Fibroblast of skin of abdomen (primary cell): ENCODE measurements at regions not wholly inside any gene's neighbourhood (a gene's known extent, or its start where the extent isn't known, plus 50 kb on each side); places are given as distances from the start of the nearest gene placed in this dataset.

Experiments used
- DNase-seq: peaks from one replicate; pipeline ENCODE4 v3.0.0-alpha.2; 2013

- DNase-seq = no peak
Measured at GRCh38 chr3:40827226-40827625, 302.5 kb downstream of the ZNF621 start.

GRCh38 chr3:40827942-40828688 lies 303.4 kb downstream of the ZNF621 start:
- no peak for DNase-seq

- no peak for DNase-seq
Measured at GRCh38 chr3:40828741-40829415, 304.1 kb downstream of the ZNF621 start.

DNA sequence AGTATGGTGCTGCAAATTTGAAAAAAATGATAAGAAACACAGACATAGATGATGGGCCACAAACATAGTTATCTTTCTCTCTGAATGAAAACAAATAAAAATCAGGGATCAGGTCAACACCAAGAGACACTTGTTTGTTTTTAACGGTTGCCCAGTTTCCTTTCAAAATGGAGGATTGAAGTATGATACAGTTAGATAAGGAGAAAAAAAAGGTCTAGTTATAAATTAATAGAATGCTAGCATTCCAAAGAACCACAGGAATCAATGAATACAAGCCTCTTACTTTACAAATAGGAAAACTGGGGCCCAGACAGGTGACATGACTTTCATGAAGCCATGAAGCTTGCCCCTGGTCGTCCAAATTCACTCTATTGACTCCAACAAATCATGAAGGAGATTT lies 305.1 kb downstream of the ZNF621 start:
- DNase-seq = no peak

DNA sequence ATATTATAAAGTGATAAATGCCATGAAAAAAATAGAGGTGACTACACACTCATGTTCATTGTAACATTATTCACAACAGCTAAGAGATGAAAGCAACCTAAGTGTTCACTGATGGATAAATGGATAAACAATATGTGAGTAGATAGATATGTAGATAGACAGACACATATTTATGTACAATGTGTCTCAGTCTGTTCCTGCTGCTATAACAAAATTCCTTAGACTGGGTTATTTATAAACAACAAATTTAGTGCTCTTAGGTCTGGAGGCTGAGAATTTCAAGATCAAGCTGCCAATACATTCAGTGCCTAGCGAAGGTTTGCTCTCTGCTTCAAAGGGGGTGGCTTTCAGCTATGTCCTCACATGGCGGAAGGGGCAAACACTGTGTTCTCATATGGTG lies 312.5 kb downstream of the ZNF621 start:
- DNase-seq = no peak

- no peak for DNase-seq
Measured at GRCh38 chr3:40841131-40841530, 316.4 kb downstream of the ZNF621 start.

GRCh38 chr3:40841570-40842109 lies 316.9 kb downstream of the ZNF621 start:
- no peak for DNase-seq

GRCh38 chr3:40842714-40843113 lies 318.0 kb downstream of the ZNF621 start:
- no peak for DNase-seq

GRCh38 chr3:40843208-40843624 lies 318.5 kb downstream of the ZNF621 start:
- no peak for DNase-seq

- no peak for DNase-seq
Measured at GRCh38 chr3:40843851-40844548, 319.2 kb downstream of the ZNF621 start.

DNA sequence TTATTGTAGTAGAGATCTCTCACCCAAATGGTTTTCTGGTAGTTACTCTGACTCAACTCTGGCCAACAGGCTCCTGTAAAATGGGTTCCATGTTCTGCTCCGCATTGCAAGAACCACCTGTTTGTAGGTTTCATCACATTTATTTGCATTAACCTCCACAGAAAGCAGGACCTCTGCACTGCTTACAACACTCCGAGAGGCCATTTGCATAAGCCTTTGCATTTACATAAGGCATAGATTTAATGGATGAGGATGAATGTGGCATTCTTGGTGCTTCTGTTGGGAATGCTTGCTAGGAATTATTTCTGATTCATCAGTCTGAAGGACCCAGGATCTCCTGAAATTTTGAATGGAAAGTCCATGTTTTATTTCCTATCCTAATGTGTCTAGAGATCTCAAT lies 320.1 kb downstream of the ZNF621 start:
- no peak for DNase-seq

DNA sequence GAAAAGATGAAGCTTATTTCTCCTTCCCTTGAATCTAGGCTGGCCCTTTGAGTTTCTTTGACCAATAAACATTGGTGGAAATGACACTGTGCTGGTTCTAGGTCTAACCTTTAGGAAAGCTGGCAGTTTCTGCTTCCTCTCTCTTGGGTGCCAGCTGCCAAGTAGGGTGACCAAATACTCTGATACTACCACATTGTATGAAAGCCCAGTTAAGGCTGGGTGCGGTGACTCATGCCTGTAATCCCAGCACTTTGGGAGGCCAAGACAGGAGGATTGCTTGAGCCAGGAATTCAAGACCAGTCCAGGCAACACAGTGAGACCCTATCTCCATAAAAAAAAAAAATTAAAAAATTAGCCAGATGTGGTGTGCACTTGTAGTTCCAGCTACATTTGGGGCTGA lies 320.7 kb downstream of the ZNF621 start:
- no peak for DNase-seq

DNA sequence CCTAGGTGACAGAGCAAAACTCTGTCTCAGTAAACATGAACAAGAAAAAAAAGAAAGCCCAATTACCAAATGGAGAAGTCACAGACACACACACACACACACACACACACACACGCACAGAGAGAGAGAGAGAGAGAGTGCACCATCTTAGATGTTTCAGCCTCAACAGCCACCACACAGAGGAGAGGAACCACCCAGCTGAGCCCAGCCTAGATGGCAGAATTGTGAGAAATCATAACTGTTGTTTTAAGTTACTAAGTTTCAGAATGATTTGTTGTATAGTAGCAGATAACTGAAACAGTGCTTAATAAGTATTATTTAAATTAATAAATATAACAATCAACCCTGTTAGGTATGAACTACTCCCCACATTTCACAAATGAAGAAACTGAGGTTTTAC lies 321.2 kb downstream of the ZNF621 start:
- no peak for DNase-seq

GRCh38 chr3:40846451-40846850 lies 321.7 kb downstream of the ZNF621 start:
- no peak for DNase-seq

GRCh38 chr3:40847551-40847992 lies 322.8 kb downstream of the ZNF621 start:
- DNase-seq = peak; percentile 32

DNA sequence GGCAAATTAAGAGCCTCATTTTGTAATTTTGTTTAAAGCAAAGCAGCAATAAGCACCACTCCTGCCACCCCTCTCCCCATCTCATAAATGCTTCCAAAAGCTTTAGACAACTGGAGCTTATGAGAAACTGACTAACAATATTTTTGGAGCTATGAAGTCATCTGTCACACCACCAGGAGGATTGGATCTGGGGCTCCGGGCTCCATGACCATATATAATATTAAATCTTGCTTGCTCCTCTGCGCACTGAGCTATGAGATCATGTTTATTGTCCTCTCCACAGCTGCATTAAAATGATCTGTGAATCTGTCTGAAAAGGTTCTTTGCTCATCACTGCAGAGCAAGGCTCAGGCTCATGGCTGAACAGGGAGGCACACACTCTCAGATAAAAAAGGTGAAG lies 323.7 kb downstream of the ZNF621 start:
- no peak for DNase-seq

DNA sequence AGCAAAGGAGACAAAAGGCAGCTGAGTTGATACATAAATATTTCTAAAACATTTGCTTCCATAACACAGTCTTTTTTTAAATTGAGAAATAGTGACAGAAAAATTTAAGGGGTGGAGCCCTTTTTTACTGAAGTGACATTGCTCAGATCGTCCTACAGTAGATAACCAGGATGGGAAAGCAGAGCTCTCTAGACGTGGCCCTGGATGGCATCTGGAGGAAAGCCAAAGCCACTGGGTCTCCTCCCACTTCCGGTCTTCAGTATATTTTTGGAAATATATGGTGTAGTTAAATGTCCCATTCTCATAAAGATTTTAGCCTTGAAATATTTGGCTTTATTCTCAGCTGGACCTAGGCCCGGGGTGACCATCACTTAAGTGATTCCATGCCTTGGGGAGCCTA lies 326.1 kb downstream of the ZNF621 start:
- DNase-seq = no peak

DNA sequence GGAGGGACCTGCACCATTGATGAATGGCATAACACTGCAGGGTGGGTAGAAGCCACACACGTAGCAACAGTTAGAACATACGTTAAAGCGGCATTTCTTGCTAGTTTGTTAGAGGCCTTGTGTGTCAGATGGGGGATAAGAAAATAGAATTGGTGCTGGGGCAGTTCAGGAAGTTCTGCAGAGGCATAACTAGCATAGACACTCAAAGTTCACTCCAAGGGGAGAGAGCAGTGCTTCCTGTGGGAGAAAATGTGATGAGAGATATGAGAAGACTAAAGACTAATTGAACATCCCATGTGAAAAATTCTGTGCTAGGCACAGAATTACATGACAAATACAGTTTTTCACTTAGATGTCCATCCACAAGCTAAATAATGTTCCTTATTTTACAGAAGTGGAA lies 327.1 kb downstream of the ZNF621 start:
- DNase-seq = no peak

DNA sequence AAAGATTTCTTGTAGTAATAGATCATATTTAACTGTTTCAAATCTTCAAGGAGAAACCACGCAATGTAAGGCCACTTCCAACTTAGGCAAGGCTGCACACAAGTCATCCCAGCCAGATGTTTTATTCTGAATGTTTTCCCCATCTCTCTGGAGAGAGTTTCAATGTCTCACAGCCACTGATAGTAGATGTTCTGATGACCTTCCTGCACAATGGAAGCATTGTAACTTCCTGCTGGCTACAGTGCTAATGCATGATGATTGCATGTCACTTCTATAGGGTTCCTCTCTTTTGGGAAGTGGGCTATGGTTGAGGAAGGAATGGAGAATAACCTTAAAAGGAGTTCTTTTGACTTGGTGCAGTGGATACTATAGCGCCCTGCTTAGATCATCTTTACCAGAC lies 328.0 kb downstream of the ZNF621 start:
- DNase-seq = no peak

DNA sequence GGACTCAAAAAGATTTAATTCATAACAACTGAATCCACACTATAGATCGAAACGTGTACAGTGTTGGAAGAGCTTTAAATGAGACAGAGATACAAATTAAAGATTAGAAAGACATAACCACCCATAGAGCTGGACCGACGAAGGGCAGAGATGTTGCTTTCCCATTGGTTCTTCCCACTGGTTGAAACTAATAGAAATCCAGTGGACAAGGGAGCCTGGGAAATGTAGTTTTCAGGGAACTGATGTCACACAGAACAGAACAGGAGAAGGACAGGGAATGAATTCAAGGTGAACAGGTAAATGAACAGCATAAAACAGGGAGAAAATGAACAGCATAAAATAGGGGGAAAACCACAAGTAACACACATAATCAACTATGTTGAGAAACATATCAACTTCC lies 328.7 kb downstream of the ZNF621 start:
- DNase-seq = no peak

DNA sequence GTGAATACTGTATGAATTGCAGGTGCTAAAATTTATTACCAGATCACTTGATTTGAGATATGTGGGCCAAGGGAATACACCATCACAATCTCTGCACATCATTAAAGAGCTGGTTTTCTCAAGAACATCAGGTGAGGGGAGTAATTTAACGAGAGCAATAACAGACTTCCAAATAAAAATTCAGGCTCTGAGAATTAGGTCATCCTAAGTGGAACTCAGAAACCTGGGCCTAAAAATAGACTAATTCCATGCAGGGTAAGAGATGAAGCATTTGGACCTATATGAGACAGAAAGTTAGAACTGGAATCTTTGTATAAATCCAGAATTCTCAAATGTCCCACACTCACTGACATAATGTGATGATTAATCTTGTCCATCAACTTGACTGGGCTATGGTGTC lies 331.1 kb downstream of the ZNF621 start:
- DNase-seq = no peak

DNA sequence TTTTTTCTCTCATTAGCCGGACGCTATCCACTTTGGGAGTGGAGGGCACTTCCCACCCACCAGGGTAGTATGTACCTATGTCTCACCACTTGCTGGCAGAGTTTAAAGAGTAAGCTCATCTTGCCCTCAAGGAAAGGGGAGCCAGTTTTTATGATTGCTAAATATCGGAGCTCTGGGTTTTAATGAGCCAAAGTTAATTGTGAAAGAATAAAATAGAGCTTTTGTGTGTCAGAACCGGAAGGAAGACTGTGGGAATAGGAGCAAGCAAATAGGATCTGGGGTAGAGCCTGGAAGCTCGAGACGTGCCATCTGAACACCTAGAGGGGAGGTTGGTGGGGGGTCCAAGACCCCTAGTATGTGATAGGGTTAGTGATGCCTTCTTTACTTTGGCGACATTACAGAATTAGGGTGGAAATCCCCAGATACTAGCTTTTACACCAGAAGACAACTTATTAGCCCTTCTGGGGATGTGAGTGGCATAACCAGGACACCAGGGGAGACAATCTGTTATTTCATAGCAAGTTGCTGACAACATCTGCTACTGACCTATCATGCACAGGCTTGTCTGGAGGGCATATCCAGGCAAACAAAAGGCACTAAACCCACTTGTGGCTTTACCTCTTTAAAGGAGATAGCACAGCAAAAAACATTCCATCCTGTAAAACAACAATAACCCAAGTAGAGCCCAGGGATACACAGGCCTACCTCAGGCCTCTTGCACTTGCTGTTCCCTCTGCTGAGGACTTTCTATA lies 333.8 kb downstream of the ZNF621 start:
- DNase-seq = no peak

- DNase-seq = no peak
Measured at GRCh38 chr3:40862946-40863345, 336.4 kb upstream of the CTNNB1 start.
